Parathyroid adenoma (tissue), 2 donors: ENCODE measurements at regions not wholly inside any gene's neighbourhood (a gene's known extent, or its start where the extent isn't known, plus 50 kb on each side); places are given as distances from the start of the nearest gene placed in this dataset.

Experiments
- H2AFZ ChIP-seq: fragments of 300-600 bp; sonication (generic); one replicate; pipeline ENCODE4 v1.7.0; 2017; ENCODE audit warnings: antibody characterized with exemption, mild to moderate bottlenecking
- H3K27ac ChIP-seq: fragments of 300-600 bp; sonication (generic); one replicate; pipeline ENCODE4 v1.7.0; 2017
- H3K27me3 ChIP-seq: fragments of 300-600 bp; sonication (generic); one replicate; pipeline ENCODE4 v1.7.0; 2017; ENCODE audit warnings: low read length; ENCODE audit not compliant: control insufficient read depth, insufficient read depth
- H3K36me3 ChIP-seq: fragments of 300-600 bp; sonication (generic); one replicate; pipeline ENCODE4 v1.7.0; 2017; ENCODE audit warnings: low read length; ENCODE audit not compliant: control insufficient read depth, insufficient read depth
- H3K4me1 ChIP-seq: fragments of 300-600 bp; sonication (generic); one replicate; pipeline ENCODE4 v1.7.0; 2017; ENCODE audit warnings: control low read depth
- H3K4me2 ChIP-seq: fragments of 300-600 bp; sonication (generic); one replicate; pipeline ENCODE4 v1.7.0; 2017; ENCODE audit warnings: low read length
- H3K4me3 ChIP-seq: fragments of 300-600 bp; sonication (generic); one replicate; pipeline ENCODE4 v1.7.0; 2017; ENCODE audit warnings: low read depth, low read length
- H3K79me2 ChIP-seq: fragments of 300-600 bp; sonication (generic); one replicate; pipeline ENCODE4 v1.7.0; 2017; ENCODE audit warnings: control low read depth
- H3K9ac ChIP-seq: fragments of 300-600 bp; sonication (generic); one replicate; pipeline ENCODE4 v1.7.0; 2017; ENCODE audit warnings: mild to moderate bottlenecking
- H3K9me3 ChIP-seq: fragments of 300-600 bp; sonication (generic); one replicate; pipeline ENCODE4 v1.7.0; 2017; ENCODE audit warnings: low read length; ENCODE audit not compliant: control insufficient read depth
- TF ChIP-seq, protein P1 (sequence below): fragments of 300-600 bp; sonication (generic); IDR thresholded peaks from one replicate; pipeline ENCODE4 v1.7.0; 2017; ENCODE audit warnings: antibody characterized with exemption, mild to moderate bottlenecking
- donor health status: primary hyperparathyroidism.

DNA sequence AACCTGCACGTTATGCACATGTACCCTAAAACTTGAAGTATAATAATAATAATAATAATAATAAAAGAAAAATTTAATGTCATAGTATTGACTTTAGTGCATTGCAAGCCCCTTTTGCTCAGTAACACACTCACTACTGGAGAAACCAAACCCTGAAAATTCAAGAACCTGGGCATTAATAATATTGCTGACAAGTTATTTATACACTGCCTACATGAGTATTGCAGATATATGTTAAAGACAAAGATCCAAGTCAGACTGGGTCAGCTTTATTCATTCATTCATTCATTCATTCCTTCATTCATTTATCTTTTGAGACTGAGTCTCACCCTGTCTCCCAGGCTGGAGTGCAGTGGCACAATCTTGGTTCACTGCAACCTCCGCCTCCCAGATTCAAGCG lies 1711.2 kb downstream of the TP53TG3F start:
- H2AFZ ChIP-seq: no peak overlapping the region
- H3K4me2 ChIP-seq: no peak overlapping the region
- H3K79me2 ChIP-seq: no peaks in the 10 kb centered on the region
- no peaks in the 10 kb centered on the region for H3K27me3 ChIP-seq
- no peak overlapping the region for H3K9ac ChIP-seq
- H3K36me3 ChIP-seq: no peaks in the 10 kb centered on the region
- no peak overlapping the region for H3K4me3 ChIP-seq
- TF ChIP-seq, protein P1, sequence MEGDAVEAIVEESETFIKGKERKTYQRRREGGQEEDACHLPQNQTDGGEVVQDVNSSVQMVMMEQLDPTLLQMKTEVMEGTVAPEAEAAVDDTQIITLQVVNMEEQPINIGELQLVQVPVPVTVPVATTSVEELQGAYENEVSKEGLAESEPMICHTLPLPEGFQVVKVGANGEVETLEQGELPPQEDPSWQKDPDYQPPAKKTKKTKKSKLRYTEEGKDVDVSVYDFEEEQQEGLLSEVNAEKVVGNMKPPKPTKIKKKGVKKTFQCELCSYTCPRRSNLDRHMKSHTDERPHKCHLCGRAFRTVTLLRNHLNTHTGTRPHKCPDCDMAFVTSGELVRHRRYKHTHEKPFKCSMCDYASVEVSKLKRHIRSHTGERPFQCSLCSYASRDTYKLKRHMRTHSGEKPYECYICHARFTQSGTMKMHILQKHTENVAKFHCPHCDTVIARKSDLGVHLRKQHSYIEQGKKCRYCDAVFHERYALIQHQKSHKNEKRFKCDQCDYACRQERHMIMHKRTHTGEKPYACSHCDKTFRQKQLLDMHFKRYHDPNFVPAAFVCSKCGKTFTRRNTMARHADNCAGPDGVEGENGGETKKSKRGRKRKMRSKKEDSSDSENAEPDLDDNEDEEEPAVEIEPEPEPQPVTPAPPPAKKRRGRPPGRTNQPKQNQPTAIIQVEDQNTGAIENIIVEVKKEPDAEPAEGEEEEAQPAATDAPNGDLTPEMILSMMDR: no peak
- no peaks in the 10 kb centered on the region for H3K9me3 ChIP-seq
- no peak overlapping the region for H3K27ac ChIP-seq
- H3K4me1 ChIP-seq: no peaks in the 10 kb centered on the region

DNA sequence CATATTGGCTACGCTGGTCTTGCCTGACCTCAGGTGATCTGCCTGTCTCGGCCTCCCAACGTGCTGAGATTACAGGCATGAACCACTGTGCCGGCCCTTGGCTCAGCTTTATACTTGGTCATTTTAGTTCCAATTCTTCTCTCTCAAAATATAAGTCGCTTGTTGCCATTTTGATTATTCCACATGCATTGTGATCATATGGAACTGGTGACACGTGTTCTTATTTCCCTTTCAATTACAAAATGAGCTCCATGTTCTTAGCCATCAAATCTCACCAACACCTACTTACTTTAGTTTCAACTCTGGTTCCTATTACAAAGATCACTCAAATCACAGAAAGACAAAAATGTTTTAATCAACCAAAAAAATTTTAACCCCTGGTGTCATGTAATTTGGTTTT lies 1711.7 kb downstream of the TP53TG3F start:
- Histone ChIP-seq H3K27me3 (no peaks in the 10 kb centered on the region), H3K36me3 (no peaks in the 10 kb centered on the region), H3K9me3 (no peaks in the 10 kb centered on the region), H2AFZ (no peak overlapping the region), H3K9ac (no peak overlapping the region), H3K27ac (no peak overlapping the region), H3K4me1 (no peaks in the 10 kb centered on the region), H3K4me2 (no peak overlapping the region), H3K4me3 (no peak overlapping the region), H3K79me2 (no peaks in the 10 kb centered on the region)
- TF ChIP-seq, protein P1: no peak

DNA sequence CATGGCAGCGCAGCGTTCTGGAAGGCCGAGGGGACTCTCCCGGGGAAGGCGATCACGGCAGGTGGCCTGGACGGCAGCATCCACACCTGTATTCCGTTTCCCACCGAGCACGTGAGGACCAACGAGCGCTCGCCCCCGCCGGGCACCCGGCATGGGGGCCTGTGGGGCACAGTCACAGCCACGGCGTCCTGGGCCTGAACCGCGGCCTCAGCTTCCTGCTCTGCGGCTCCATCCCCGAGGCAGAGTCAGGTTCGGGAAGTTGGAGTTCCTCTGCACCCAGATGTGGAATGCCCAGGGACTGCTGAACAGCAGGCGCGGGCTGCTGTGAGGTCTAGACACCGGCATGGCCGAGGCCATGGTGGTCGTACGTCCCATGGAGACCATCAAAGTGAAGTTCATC lies 1713.9 kb downstream of the TP53TG3F start:
- TF ChIP-seq, protein P1: no peak
- Histone ChIP-seq H3K27ac (no peak overlapping the region), H3K27me3 (no peaks in the 10 kb centered on the region), H3K4me2 (no peak overlapping the region), H3K9me3 (no peaks in the 10 kb centered on the region), H2AFZ (no peak overlapping the region), H3K36me3 (no peaks in the 10 kb centered on the region), H3K4me3 (no peak overlapping the region), H3K4me1 (no peaks in the 10 kb centered on the region), H3K9ac (no peak overlapping the region), H3K79me2 (no peaks in the 10 kb centered on the region)

DNA sequence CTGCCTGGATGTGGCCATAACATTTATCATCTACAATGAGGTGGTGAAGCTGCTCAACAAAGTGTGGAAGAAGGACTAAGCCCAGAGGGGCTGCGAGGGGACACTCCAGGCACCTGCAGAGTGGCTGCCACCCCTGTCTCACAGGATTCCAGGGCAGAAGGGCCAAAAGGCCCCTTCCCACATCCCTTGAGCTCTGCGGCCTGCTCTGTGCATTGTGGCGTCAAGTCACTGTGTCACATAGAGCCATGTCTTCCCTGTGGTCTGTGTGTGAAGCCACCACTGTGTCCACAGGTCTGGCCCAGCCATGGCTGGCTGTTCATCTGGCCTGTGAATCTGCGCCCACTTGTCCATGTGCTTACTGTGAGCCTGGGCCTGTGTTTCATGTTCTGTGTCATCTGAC lies 1714.6 kb downstream of the TP53TG3F start:
- H3K79me2 ChIP-seq: no peaks in the 10 kb centered on the region
- no peak overlapping the region for H3K27ac ChIP-seq
- no peak overlapping the region for H3K4me3 ChIP-seq
- no peak overlapping the region for H3K4me2 ChIP-seq
- H3K9ac ChIP-seq: no peak overlapping the region
- no peaks in the 10 kb centered on the region for H3K36me3 ChIP-seq
- H2AFZ ChIP-seq: no peak overlapping the region
- no peaks in the 10 kb centered on the region for H3K9me3 ChIP-seq
- H3K4me1 ChIP-seq: no peaks in the 10 kb centered on the region
- H3K27me3 ChIP-seq: no peaks in the 10 kb centered on the region
- TF ChIP-seq, protein P1: no peak

DNA sequence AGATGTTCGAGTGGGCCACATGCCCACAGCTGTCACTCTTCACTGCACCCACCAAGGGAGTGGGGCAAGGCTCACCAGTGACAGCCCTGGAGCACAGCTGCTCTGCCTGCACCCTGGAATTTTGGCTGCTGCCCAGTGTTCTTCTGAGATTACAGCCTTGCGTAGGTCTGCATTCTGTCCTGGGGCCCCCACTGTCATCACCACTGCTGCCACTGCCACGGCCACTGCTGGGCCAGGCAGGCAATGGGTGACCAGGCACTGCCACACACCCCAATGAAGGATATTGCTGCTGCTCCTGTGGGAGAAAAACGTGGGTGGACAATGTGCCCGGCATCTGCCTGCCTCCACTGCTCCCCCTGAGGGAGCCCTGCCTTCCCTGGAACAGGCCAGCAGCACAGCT lies 1717.0 kb downstream of the TP53TG3F start:
- H3K36me3 ChIP-seq: no peaks in the 10 kb centered on the region
- H3K79me2 ChIP-seq: no peaks in the 10 kb centered on the region
- TF ChIP-seq, protein P1: no peak
- no peaks in the 10 kb centered on the region for H3K9me3 ChIP-seq
- no peak overlapping the region for H3K9ac ChIP-seq
- H3K27ac ChIP-seq: no peak overlapping the region
- no peak overlapping the region for H2AFZ ChIP-seq
- no peak overlapping the region for H3K4me2 ChIP-seq
- H3K4me1 ChIP-seq: no peaks in the 10 kb centered on the region
- no peaks in the 10 kb centered on the region for H3K27me3 ChIP-seq
- no peak overlapping the region for H3K4me3 ChIP-seq
